Trophoblast cell (in vitro differentiated cells and primary cell): ENCODE measurements at regions not wholly inside any gene's neighbourhood (a gene's known extent, or its start where the extent isn't known, plus 50 kb on each side); places are given as distances from the start of the nearest gene placed in this dataset.

Experiments used
- DNase-seq, 2 donors: peaks; one replicate each; pipeline ENCODE4 v3.0.0-alpha.2; 2016
- H2AFZ ChIP-seq: 2 replicates; pipeline ENCODE4 v1.6.1; 2013; ENCODE audit warnings: low read length, moderate library complexity, mild to moderate bottlenecking; ENCODE audit not compliant: insufficient read depth, poor library complexity
- H2AK5ac ChIP-seq: 2 replicates; pipeline ENCODE4 v1.6.1; 2013; ENCODE audit warnings: mild to moderate bottlenecking, low read length
- H2BK120ac ChIP-seq: 2 replicates; pipeline ENCODE4 v1.6.1; 2013; ENCODE audit warnings: low read length, mild to moderate bottlenecking, moderate library complexity; ENCODE audit not compliant: insufficient read depth, poor library complexity
- H2BK12ac ChIP-seq: 2 replicates; pipeline ENCODE4 v1.6.1; 2013; ENCODE audit warnings: mild to moderate bottlenecking, low read length, moderate library complexity
- H2BK5ac ChIP-seq: 2 replicates; pipeline ENCODE4 v1.6.1; 2013; ENCODE audit warnings: low read length, low read depth, moderate library complexity, mild to moderate bottlenecking; ENCODE audit not compliant: poor library complexity
- H3K14ac ChIP-seq: 2 replicates; pipeline ENCODE4 v1.6.1; 2013; ENCODE audit warnings: mild to moderate bottlenecking, low read length
- H3K18ac ChIP-seq: 2 replicates; pipeline ENCODE4 v1.6.1; 2013; ENCODE audit warnings: mild to moderate bottlenecking, low read length
- H3K23ac ChIP-seq: 2 replicates; pipeline ENCODE4 v1.6.1; 2013; ENCODE audit warnings: low read length
- H3K27ac ChIP-seq: 2 replicates; pipeline ENCODE4 v1.5.1; 2013; ENCODE audit warnings: low read depth, mild to moderate bottlenecking, inconsistent platforms, low read length, moderate library complexity
- H3K27me3 ChIP-seq: 2 replicates; pipeline ENCODE4 v1.6.1; 2013; ENCODE audit warnings: inconsistent platforms, mild to moderate bottlenecking, low read length, moderate library complexity; ENCODE audit not compliant: insufficient read depth
- H3K36me3 ChIP-seq, 2 experiments: 1 replicate in 1 of 2; 2 replicates in 1 of 2; pipeline ENCODE4 v1.6.1; 2013; ENCODE audit warnings: low read length in 2 of 2, mild to moderate bottlenecking in 2 of 2, moderate library complexity in 1 of 2; ENCODE audit not compliant: insufficient read depth in 2 of 2, control insufficient read depth in 1 of 2
- H3K4ac ChIP-seq: 2 replicates; pipeline ENCODE4 v1.6.1; 2013; ENCODE audit warnings: low read depth, mild to moderate bottlenecking, low read length, moderate library complexity
- H3K4me1 ChIP-seq, 2 experiments: 1 replicate in 1 of 2; 2 replicates in 1 of 2; pipeline ENCODE4 v1.6.1; 2013; ENCODE audit warnings: low read length in 2 of 2, mild to moderate bottlenecking in 2 of 2, moderate library complexity in 1 of 2; ENCODE audit not compliant: insufficient read depth in 2 of 2, control insufficient read depth in 1 of 2
- H3K4me2 ChIP-seq: 2 replicates; pipeline ENCODE4 v1.6.1; 2013; ENCODE audit warnings: inconsistent platforms, mild to moderate bottlenecking, low read length, moderate library complexity
- H3K4me3 ChIP-seq: 2 replicates; pipeline ENCODE4 v1.5.1; 2013; ENCODE audit warnings: mild to moderate bottlenecking, low read depth, low read length, inconsistent platforms
- H3K79me1 ChIP-seq: one replicate; pipeline ENCODE4 v1.6.1; 2013; ENCODE audit warnings: low read length
- H3K79me2 ChIP-seq: 2 replicates; pipeline ENCODE4 v1.6.1; 2013; ENCODE audit warnings: low read length, mild to moderate bottlenecking; ENCODE audit not compliant: control insufficient read depth, insufficient read depth, poor library complexity
- H3K9ac ChIP-seq: 2 replicates; pipeline ENCODE4 v1.6.1; 2013; ENCODE audit warnings: mild to moderate bottlenecking, low read length
- H3K9me3 ChIP-seq: 2 replicates; pipeline ENCODE4 v1.6.1; 2013; ENCODE audit warnings: low read depth, mild to moderate bottlenecking, control low read depth, inconsistent platforms, low read length; ENCODE audit not compliant: insufficient read depth
- H4K12ac ChIP-seq: 2 replicates; pipeline ENCODE4 v1.6.1; 2013; ENCODE audit warnings: low read depth, mild to moderate bottlenecking, low read length, moderate library complexity
- H4K8ac ChIP-seq: 2 replicates; pipeline ENCODE4 v1.6.1; 2013; ENCODE audit warnings: low read depth, mild to moderate bottlenecking, low read length, moderate library complexity
- H4K91ac ChIP-seq: one replicate; pipeline ENCODE4 v1.6.1; 2013; ENCODE audit warnings: low read depth, mild to moderate bottlenecking, low read length, moderate library complexity
- WGBS: extraction: QIAGEN DNeasy Blood & Tissue Kit; methylation state at CpG from one replicate; pipeline ENCODE4 v1.1.7; 2013; ENCODE audit warnings: missing lambda C conversion rate; ENCODE audit not compliant: insufficient read length, insufficient coverage; ENCODE audit errors: extremely low coverage; 5-methylcytosine and 5-hydroxymethylcytosine counted together

DNA sequence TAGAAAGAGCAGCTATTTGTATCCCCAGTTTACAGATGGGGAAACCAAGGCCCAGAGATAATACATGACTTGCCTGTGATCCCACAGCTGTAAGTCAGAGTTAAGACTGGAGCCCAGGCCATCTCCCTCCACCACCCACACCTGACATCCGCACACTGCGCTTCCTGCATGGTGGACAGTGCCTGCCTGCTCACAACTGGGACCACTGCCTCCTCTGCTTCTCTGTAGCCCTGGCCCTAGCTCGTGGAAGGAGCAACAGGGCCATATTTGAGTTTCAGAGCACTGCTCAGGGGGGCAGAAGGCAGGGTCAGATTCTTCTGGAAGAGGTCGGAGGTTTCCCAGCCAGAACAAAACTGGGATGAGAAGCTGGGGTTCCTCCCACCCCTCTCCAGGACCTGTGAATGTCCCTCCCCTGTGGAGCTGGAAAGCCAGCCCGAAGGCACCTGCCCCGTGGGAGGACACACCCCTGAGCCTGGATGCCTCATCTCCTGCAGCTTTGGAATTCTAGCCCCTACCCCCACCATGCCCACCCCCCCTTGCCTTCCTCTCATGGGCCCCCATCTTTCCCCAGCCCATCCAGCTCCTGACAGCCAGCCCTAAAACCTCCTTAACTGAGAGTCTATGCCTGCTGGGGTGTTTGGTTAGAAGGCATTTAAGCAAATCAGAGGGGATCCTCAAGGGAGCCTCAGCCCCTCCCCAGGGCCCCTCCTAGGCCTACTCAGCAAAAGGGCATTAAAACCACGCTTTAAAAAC, 100.1 kb downstream of the TPRA1 start:
- DNase-seq, result no peak
- no peak overlapping the region for H4K12ac ChIP-seq
- H3K9me3 ChIP-seq, result peaks cover 2% of the 10 kb centered on the region
- no peak overlapping the region for H2BK120ac ChIP-seq
- H3K14ac ChIP-seq, result no peak overlapping the region
- H2BK12ac ChIP-seq, result no peak overlapping the region
- no CpG with 5 or more reads among the region's 7 CpGs for WGBS
- H3K23ac ChIP-seq, result no peak overlapping the region
- H2BK5ac ChIP-seq, result no peak overlapping the region
- H3K4ac ChIP-seq, result no peak overlapping the region
- H3K4me2 ChIP-seq, result no peak overlapping the region
- H4K91ac ChIP-seq, result no peak overlapping the region
- no peak overlapping the region for H3K9ac ChIP-seq
- no peak overlapping the region for H2AK5ac ChIP-seq
- no peak overlapping the region for H2AFZ ChIP-seq
- no peak overlapping the region for H3K27ac ChIP-seq
- H3K36me3 ChIP-seq, result no peaks in the 10 kb centered on the region
- no peak overlapping the region for H3K18ac ChIP-seq
- no peaks in the 10 kb centered on the region for H3K4me1 ChIP-seq
- no peaks in the 10 kb centered on the region for H3K79me1 ChIP-seq
- no peak overlapping the region for H3K4me3 ChIP-seq
- H4K8ac ChIP-seq, result no peak overlapping the region
- no peaks in the 10 kb centered on the region for H3K79me2 ChIP-seq
- H3K27me3 ChIP-seq, result no peaks in the 10 kb centered on the region

DNA sequence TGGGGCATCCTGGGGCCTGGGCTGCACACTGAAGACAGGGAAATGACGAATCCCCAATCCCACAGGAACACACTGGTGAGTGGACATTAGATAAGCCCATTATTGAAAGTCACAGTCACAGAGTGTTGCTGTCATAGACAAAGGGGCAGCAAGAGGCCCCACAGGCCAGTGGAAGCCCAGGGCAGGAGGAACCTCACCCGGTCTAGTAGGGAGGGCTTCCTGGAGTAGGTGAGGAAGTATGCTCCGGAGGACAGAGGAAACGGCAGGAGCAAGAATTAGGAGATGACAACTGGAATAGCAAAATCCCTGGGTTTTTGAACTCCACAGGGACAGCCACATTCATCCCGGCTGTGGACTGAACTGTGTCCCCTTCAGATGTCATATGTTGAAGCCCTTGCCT, 101.2 kb downstream of the TPRA1 start:
- Histone ChIP-seq H3K23ac (no peak overlapping the region), H2BK120ac (no peak overlapping the region), H4K12ac (no peak overlapping the region), H3K27ac (no peak overlapping the region), H4K91ac (no peak overlapping the region), H3K18ac (no peak overlapping the region), H4K8ac (no peak overlapping the region), H3K4ac (no peak overlapping the region), H3K4me1 (no peaks in the 10 kb centered on the region), H2BK5ac (no peak overlapping the region), H3K4me3 (no peak overlapping the region), H3K79me1 (no peaks in the 10 kb centered on the region), H2BK12ac (no peak overlapping the region), H2AK5ac (no peak overlapping the region), H3K4me2 (no peak overlapping the region), H3K27me3 (no peaks in the 10 kb centered on the region), H3K9ac (no peak overlapping the region), H3K14ac (no peak overlapping the region), H2AFZ (no peak overlapping the region), H3K79me2 (no peaks in the 10 kb centered on the region), H3K36me3 (no peaks in the 10 kb centered on the region), H3K9me3 (peaks cover 2% of the 10 kb centered on the region)
- no CpG with 5 or more reads among the region's 5 CpGs for WGBS
- no peak for DNase-seq

DNA sequence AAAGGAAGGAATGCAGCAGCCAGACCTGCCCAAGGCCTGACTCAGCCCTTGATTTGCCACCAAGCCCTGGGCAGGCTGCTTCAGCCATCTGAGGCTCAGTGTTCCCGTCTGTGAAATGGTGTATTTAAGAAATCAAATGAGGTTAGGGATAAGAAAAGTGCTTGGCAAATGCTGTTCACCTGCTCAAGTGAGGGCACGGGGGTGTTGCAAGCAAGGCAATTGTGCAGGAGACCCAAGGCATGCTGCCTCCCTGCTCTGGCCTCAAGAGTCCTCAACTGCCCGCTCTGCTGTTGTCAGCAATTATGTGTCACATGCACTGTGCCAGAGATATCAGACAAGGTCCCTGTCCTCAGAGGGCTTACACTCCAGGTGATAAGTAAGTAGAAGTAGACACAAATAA, 101.8 kb downstream of the TPRA1 start:
- Histone ChIP-seq H3K18ac (no peak overlapping the region), H3K9ac (no peak overlapping the region), H3K27me3 (no peaks in the 10 kb centered on the region), H3K79me2 (no peaks in the 10 kb centered on the region), H2BK12ac (no peak overlapping the region), H4K12ac (no peak overlapping the region), H2BK5ac (no peak overlapping the region), H3K4me1 (no peaks in the 10 kb centered on the region), H3K23ac (no peak overlapping the region), H3K27ac (no peak overlapping the region), H3K9me3 (no peaks in the 10 kb centered on the region), H2BK120ac (no peak overlapping the region), H3K4me2 (no peak overlapping the region), H3K14ac (no peak overlapping the region), H4K91ac (no peak overlapping the region), H3K4me3 (no peak overlapping the region), H3K36me3 (no peaks in the 10 kb centered on the region), H4K8ac (no peak overlapping the region), H3K4ac (no peak overlapping the region), H2AFZ (no peak overlapping the region), H3K79me1 (no peaks in the 10 kb centered on the region), H2AK5ac (no peak overlapping the region)
- DNase-seq, result no peak
- no CpG with 5 or more reads among the region's 3 CpGs for WGBS

GRCh38 chr3:127488141-127488672, 102.3 kb downstream of the TPRA1 start:
- Histone ChIP-seq H3K79me1 (no peaks in the 10 kb centered on the region), H3K27me3 (no peaks in the 10 kb centered on the region), H3K4me1 (peaks cover 0 to 1% of the 10 kb centered on the region in 2 experiments), H4K12ac (no peak overlapping the region), H2BK5ac (no peak overlapping the region), H4K91ac (no peak overlapping the region), H3K27ac (no peak overlapping the region), H3K79me2 (no peaks in the 10 kb centered on the region), H2AK5ac (no peak overlapping the region), H2BK12ac (no peak overlapping the region), H3K9me3 (no peaks in the 10 kb centered on the region), H3K18ac (no peak overlapping the region), H3K23ac (no peak overlapping the region), H2BK120ac (no peak overlapping the region), H2AFZ (no peak overlapping the region), H3K9ac (no peak overlapping the region), H3K14ac (no peak overlapping the region), H3K36me3 (no peaks in the 10 kb centered on the region), H4K8ac (no peak overlapping the region), H3K4me2 (no peak overlapping the region), H3K4me3 (no peak overlapping the region), H3K4ac (no peak overlapping the region)
- no CpG with 5 or more reads among the region's 8 CpGs for WGBS
- no peak for DNase-seq
